Ovary (tissue), 7 donors: ENCODE measurements at regions not wholly inside any gene's neighbourhood (a gene's known extent, or its start where the extent isn't known, plus 50 kb on each side); places are given as distances from the start of the nearest gene placed in this dataset.

Experiments used
- DNase-seq, 5 donors: peaks; one replicate each; pipeline ENCODE4 v3.0.0-alpha.2; 2019 to 2020
- H3K27ac ChIP-seq, 2 donors: fragments of 200-600 bp; one replicate each; pipeline versions ENCODE4 v1.5.1 to v1.8.0; 2019 to 2022
- H3K27me3 ChIP-seq: fragments of 200-600 bp; one replicate; pipeline ENCODE4 v1.8.0; 2022
- H3K36me3 ChIP-seq: fragments of 200-600 bp; sonication (generic); one replicate; pipeline ENCODE4 v1.5.1; 2019
- H3K4me1 ChIP-seq: one replicate; pipeline ENCODE4 v1.8.1; 2013; ENCODE audit warnings: mild to moderate bottlenecking, moderate library complexity; ENCODE audit not compliant: insufficient read depth
- H3K4me3 ChIP-seq: fragments of 200-600 bp; sonication (generic); one replicate; pipeline ENCODE4 v1.5.1; 2017
- H3K9me3 ChIP-seq, 2 donors: fragments of 200-600 bp in 1 of 2; sonication (generic) in 1 of 2; one replicate each; pipeline versions ENCODE4 v1.5.1 to v1.8.1; 2013 to 2019; ENCODE audit warnings: mild to moderate bottlenecking in 1 of 2, moderate library complexity in 1 of 2
- CTCF ChIP-seq, 3 donors: fragments of 450-650 bp in 2 of 3; fragments of 200-600 bp in 1 of 3; IDR thresholded peaks; one replicate each; pipeline versions ENCODE4 v1.5.1 to v1.8.0; 2016 to 2022; ENCODE audit warnings: antibody characterized with exemption in 3 of 3, mild to moderate bottlenecking in 1 of 3
- EP300 ChIP-seq: sonication (generic); formaldehyde crosslinking; IDR thresholded peaks from one replicate; pipeline ENCODE4 v1.6.1; 2017; ENCODE audit warnings: antibody characterized with exemption
- POLR2A ChIP-seq: fragments of 450-650 bp; IDR thresholded peaks from one replicate; pipeline ENCODE4 v1.6.1; 2017; ENCODE audit warnings: antibody characterized with exemption, mild to moderate bottlenecking, moderate library complexity
- WGBS, 3 donors: extraction: QIAGEN DNeasy Blood & Tissue Kit in 1 of 3; methylation state at CpG; one replicate each; pipeline versions ENCODE4 v1.1.5 to v1.1.7; 2013 to 2017; 5-methylcytosine and 5-hydroxymethylcytosine counted together
- intact Hi-C, 4 donors: fragments of 100-400 bp; cut with DNase I; formaldehyde crosslinking; loops; one replicate each; pipeline versions ENCODE4 v1.11.0 to v1.15.1; 2022 to 2023
- donor health status: DM: no; HTN: no; CAD: no; lungs with moderate emphysema.
- donor health status: DM: no; HTN: no; CAD: no.
- donor health status: Bipolar disorder and iron deficiency.
- donor health status: DM: no; HTN: no; CAD: no.
- donor health status: DM: yes; HTN: yes; CAD: no.

GRCh38 chr3:160133757-160134156, 91.5 kb upstream of the C3orf80 start:
- Histone ChIP-seq H3K4me3 (no peak overlapping the region), H3K27me3 (no peaks in the 10 kb centered on the region), H3K4me1 (no peaks in the 10 kb centered on the region), H3K36me3 (no peaks in the 10 kb centered on the region), H3K9me3 (no peaks in the 10 kb centered on the region), H3K27ac (no peak overlapping the region)
- intact Hi-C loops: no loop called here
- WGBS, 3 donors: 68 to 72% (median 70%) methylated on average over 3 of the region's 3 CpGs
- TF ChIP-seq EP300: no peak
- no peak for TF ChIP-seq CTCF (IDR thresholded peaks at IDR 0.05)
- TF ChIP-seq POLR2A: no peak
- no peak for DNase-seq

GRCh38 chr3:160134454-160134853, 90.8 kb upstream of the C3orf80 start:
- no peaks in the 10 kb centered on the region for H3K4me1 ChIP-seq
- H3K36me3 ChIP-seq: no peaks in the 10 kb centered on the region
- intact Hi-C loops: no loop called here
- 73 to 82% (median 75%) methylated on average over 4 of the region's 4 CpGs for WGBS, 3 donors
- no peaks in the 10 kb centered on the region for H3K27me3 ChIP-seq
- no peak for TF ChIP-seq CTCF (IDR thresholded peaks at IDR 0.05)
- no peak for TF ChIP-seq EP300
- no peak for TF ChIP-seq POLR2A
- no peaks in the 10 kb centered on the region for H3K9me3 ChIP-seq
- no peak for DNase-seq
- no peak overlapping the region for H3K4me3 ChIP-seq
- H3K27ac ChIP-seq: no peak overlapping the region

GRCh38 chr3:160134964-160135363, 90.3 kb upstream of the C3orf80 start:
- no peaks in the 10 kb centered on the region for H3K27me3 ChIP-seq
- no peak for DNase-seq
- H3K4me3 ChIP-seq: no peak overlapping the region
- no peaks in the 10 kb centered on the region for H3K4me1 ChIP-seq
- H3K9me3 ChIP-seq: no peaks in the 10 kb centered on the region
- 76 to 83% (median 79%) methylated on average over 2 of the region's 2 CpGs for WGBS, 3 donors
- intact Hi-C loops: no loop called here
- no peaks in the 10 kb centered on the region for H3K36me3 ChIP-seq
- H3K27ac ChIP-seq: no peak overlapping the region
- TF ChIP-seq EP300 (no peak), POLR2A (no peak), CTCF (IDR thresholded peaks at IDR 0.05) (no peak)

- no peaks in the 10 kb centered on the region for H3K9me3 ChIP-seq
- H3K36me3 ChIP-seq: no peaks in the 10 kb centered on the region
- no peak overlapping the region for H3K4me3 ChIP-seq
- DNase-seq: no peak
- H3K27ac ChIP-seq: no peak overlapping the region
- intact Hi-C loops: no loop called here
- H3K4me1 ChIP-seq: no peaks in the 10 kb centered on the region
- no peaks in the 10 kb centered on the region for H3K27me3 ChIP-seq
- TF ChIP-seq CTCF (IDR thresholded peaks at IDR 0.05) (no peak), POLR2A (no peak), EP300 (no peak)
- WGBS, 3 donors: 46 to 66% (median 52%) methylated on average over 2 of the region's 2 CpGs
These were observed 89.4 kb upstream of the C3orf80 start for GRCh38 chr3:160135851-160136250.

GRCh38 chr3:160136421-160136820, 88.8 kb upstream of the C3orf80 start:
- WGBS, 3 donors: 85 to 92% (median 87%) methylated on average over 4 of the region's 4 CpGs
- Histone ChIP-seq H3K4me1 (no peaks in the 10 kb centered on the region), H3K27me3 (no peaks in the 10 kb centered on the region), H3K27ac (no peak overlapping the region), H3K36me3 (no peaks in the 10 kb centered on the region), H3K9me3 (no peaks in the 10 kb centered on the region), H3K4me3 (no peak overlapping the region)
- no peak for TF ChIP-seq POLR2A
- TF ChIP-seq EP300: no peak
- no peak for TF ChIP-seq CTCF (IDR thresholded peaks at IDR 0.05)
- DNase-seq: no peak
- intact Hi-C loops: no loop called here
